IMR-90 (cell line): ENCODE measurements at regions not wholly inside any gene's neighbourhood (a gene's known extent, or its start where the extent isn't known, plus 50 kb on each side); places are given as distances from the start of the nearest gene placed in this dataset.

ENCODE experiments used
- ATAC-seq: fragments of 200-7000 bp; cut with Tn5 transposase; 2 replicates; pipeline ENCODE4 v1.9.1; 2020; ENCODE audit warnings: low read depth, mild to moderate bottlenecking, moderate library complexity
- BruUV-seq: library from RNA; stranded (reverse); fragments of 400-500 nt; replicated peaks from 2 replicates; lab custom pipeline; 2021; lab: Mats Ljungman, UMichigan
- CTCF ChIA-PET: fragments of 300-600 bp; formaldehyde crosslinking; extraction: SDS; loops from one replicate; lab custom pipeline; 2021; ENCODE audit warnings: antibody characterized with exemption; lab: Yijun Ruan, JAX
- POLR2A ChIA-PET: fragments of 300-600 bp; sonication (Branson Sonifier 250); formaldehyde crosslinking; loops from one replicate; lab custom pipeline; 2022; ENCODE audit warnings: antibody characterized with exemption; ENCODE audit not compliant: unreplicated experiment; lab: Charles Lee
- DNase-seq: peaks from one replicate; pipeline ENCODE4 v3.0.0; 2013
- H2AFZ ChIP-seq: replicated peaks from 2 replicates; pipeline ENCODE3; 2013; ENCODE audit warnings: low read length, mild to moderate bottlenecking; ENCODE audit not compliant: poor library complexity
- H2AK5ac ChIP-seq: 2 replicates; pipeline ENCODE4 v1.6.1; 2013; ENCODE audit warnings: low read depth, low read length, inconsistent platforms
- H2AK9ac ChIP-seq: replicated peaks from 2 replicates; pipeline ENCODE3; 2013; ENCODE audit warnings: mild to moderate bottlenecking, low read depth, low read length, moderate library complexity; ENCODE audit not compliant: poor library complexity
- H2BK120ac ChIP-seq: 2 replicates; pipeline ENCODE4 v1.6.1; 2013; ENCODE audit warnings: low read depth, low read length, inconsistent platforms
- H2BK15ac ChIP-seq: 3 replicates; pipeline ENCODE4 v1.6.1; 2013; ENCODE audit warnings: low read depth, low read length, inconsistent platforms
- H2BK20ac ChIP-seq: 2 replicates; pipeline ENCODE4 v1.6.1; 2013; ENCODE audit warnings: low read depth, mild to moderate bottlenecking, inconsistent platforms, low read length, moderate library complexity
- H2BK5ac ChIP-seq: 2 replicates; pipeline ENCODE4 v1.6.1; 2013; ENCODE audit warnings: mild to moderate bottlenecking, low read depth, low read length, inconsistent platforms; ENCODE audit not compliant: poor library complexity, severe bottlenecking
- H3K14ac ChIP-seq: replicated peaks from 2 replicates; pipeline ENCODE4 v1.6.1; 2013; ENCODE audit warnings: low read depth, low read length, inconsistent platforms
- H3K18ac ChIP-seq: 2 replicates; pipeline ENCODE4 v1.6.1; 2013; ENCODE audit warnings: low read depth, low read length, control low read depth
- H3K23ac ChIP-seq: 2 replicates; pipeline ENCODE4 v1.6.1; 2013; ENCODE audit warnings: low read depth, low read length, inconsistent platforms
- H3K27ac ChIP-seq: 2 replicates; pipeline ENCODE4 v1.5.1; 2013; ENCODE audit warnings: mild to moderate bottlenecking, control low read depth, low read length; ENCODE audit not compliant: insufficient read depth
- H3K27me3 ChIP-seq: 2 replicates; pipeline ENCODE4 v1.6.1; 2013; ENCODE audit warnings: low read length; ENCODE audit not compliant: control insufficient read depth, insufficient read depth
- H3K36me3 ChIP-seq: 2 replicates; pipeline ENCODE4 v1.6.1; 2013; ENCODE audit warnings: low read length, mixed read lengths; ENCODE audit not compliant: control insufficient read depth, insufficient read depth
- H3K4ac ChIP-seq: 2 replicates; pipeline ENCODE4 v1.6.1; 2013; ENCODE audit warnings: low read depth, low read length, inconsistent platforms
- H3K4me1 ChIP-seq: 2 replicates; pipeline ENCODE4 v1.6.1; 2013; ENCODE audit warnings: low read length, mixed read lengths; ENCODE audit not compliant: control insufficient read depth, insufficient read depth
- H3K4me2 ChIP-seq: 2 replicates; pipeline ENCODE4 v1.6.1; 2013; ENCODE audit warnings: low read depth, mild to moderate bottlenecking, control low read depth, low read length, moderate library complexity
- H3K4me3 ChIP-seq: 2 replicates; pipeline ENCODE4 v1.5.1; 2013; ENCODE audit warnings: low read depth, mild to moderate bottlenecking, control low read depth, low read length, moderate library complexity; ENCODE audit not compliant: insufficient read depth
- H3K56ac ChIP-seq: 2 replicates; pipeline ENCODE4 v1.6.1; 2013; ENCODE audit warnings: low read length, inconsistent platforms; ENCODE audit not compliant: insufficient read depth; ENCODE audit errors: extremely low read depth
- H3K79me1 ChIP-seq, 2 experiments: 2 replicates each; pipeline ENCODE4 v1.6.1; 2013; ENCODE audit warnings: low read length in 2 of 2, inconsistent platforms in 1 of 2, low read depth in 1 of 2
- H3K9ac ChIP-seq: 2 replicates; pipeline ENCODE4 v1.6.1; 2013; ENCODE audit warnings: low read depth, low read length, control low read depth
- H3K9me1 ChIP-seq: 2 replicates; pipeline ENCODE4 v1.6.1; 2013; ENCODE audit warnings: low read length, inconsistent platforms; ENCODE audit not compliant: insufficient read depth
- H3K9me3 ChIP-seq: 2 replicates; pipeline ENCODE4 v1.6.1; 2013; ENCODE audit warnings: low read length; ENCODE audit not compliant: control insufficient read depth, insufficient read depth
- H4K20me1 ChIP-seq: 2 replicates; pipeline ENCODE4 v1.6.1; 2013; ENCODE audit warnings: low read length, inconsistent platforms; ENCODE audit not compliant: insufficient read depth
- H4K5ac ChIP-seq: 2 replicates; pipeline ENCODE4 v1.6.1; 2013; ENCODE audit warnings: mild to moderate bottlenecking, low read depth, low read length, control low read depth
- H4K8ac ChIP-seq, 2 experiments: 2 replicates each; pipeline ENCODE4 v1.6.1; 2013; ENCODE audit warnings: low read depth in 2 of 2, low read length in 2 of 2, control low read depth in 1 of 2, inconsistent platforms in 1 of 2
- H4K91ac ChIP-seq: 2 replicates; pipeline ENCODE4 v1.6.1; 2013; ENCODE audit warnings: low read depth, low read length, inconsistent platforms; ENCODE audit not compliant: insufficient read depth
- BHLHE40 ChIP-seq: fragments of 150-350 bp; IDR thresholded peaks from 2 replicates; pipeline ENCODE4 v1.6.1; 2016; ENCODE audit warnings: mild to moderate bottlenecking, low read depth, low read length
- CEBPB ChIP-seq: IDR thresholded peaks from 2 replicates; pipeline ENCODE4 v1.6.1; 2012; ENCODE audit warnings: low read depth, low read length, improper control_type of control experiment
- CHD1 ChIP-seq: IDR thresholded peaks from 2 replicates; pipeline ENCODE4 v1.6.1; 2012; ENCODE audit warnings: low read depth, low read length, improper control_type of control experiment
- FOS ChIP-seq: fragments of 150-350 bp; IDR thresholded peaks from 2 replicates; pipeline ENCODE4 v1.6.1; 2016; ENCODE audit warnings: low read depth, low read length
- MAFK ChIP-seq: IDR thresholded peaks from 2 replicates; pipeline ENCODE4 v1.6.1; 2012; ENCODE audit warnings: low read depth, low read length, improper control_type of control experiment
- MAZ ChIP-seq: IDR thresholded peaks from 2 replicates; pipeline ENCODE4 v1.6.1; 2012; ENCODE audit warnings: low read depth, mild to moderate bottlenecking, low read length, improper control_type of control experiment, moderate library complexity, borderline replicate concordance
- MXI1 ChIP-seq: IDR thresholded peaks from 2 replicates; pipeline ENCODE4 v1.6.1; 2012; ENCODE audit warnings: low read depth, mild to moderate bottlenecking, low read length, moderate library complexity, borderline replicate concordance
- NFE2L2 ChIP-seq: fragments of 150-350 bp; IDR thresholded peaks from 2 replicates; pipeline ENCODE4 v1.6.1; 2016; ENCODE audit warnings: low read depth, mild to moderate bottlenecking, low read length
- POLR2A ChIP-seq: IDR thresholded peaks from 2 replicates; pipeline ENCODE4 v1.6.1; 2012; ENCODE audit warnings: mild to moderate bottlenecking, low read depth, low read length
- RAD21 ChIP-seq: IDR thresholded peaks from 2 replicates; pipeline ENCODE4 v1.6.1; 2012; ENCODE audit warnings: low read length, improper control_type of control experiment
- RCOR1 ChIP-seq: IDR thresholded peaks from 2 replicates; pipeline ENCODE4 v1.6.1; 2012; ENCODE audit warnings: mild to moderate bottlenecking, low read length, improper control_type of control experiment; ENCODE audit not compliant: insufficient replicate concordance
- RFX5 ChIP-seq: IDR thresholded peaks from 2 replicates; pipeline ENCODE4 v1.8.0; 2012; ENCODE audit warnings: low read depth, mild to moderate bottlenecking, low read length, moderate library complexity
- SMC3 ChIP-seq: fragments of 150-350 bp; IDR thresholded peaks from 2 replicates; pipeline ENCODE4 v1.6.1; 2016; ENCODE audit warnings: low read depth, mild to moderate bottlenecking, antibody characterized with exemption, low read length, moderate library complexity
- WGBS, 2 experiments: methylation state at CpG; one replicate each; pipeline versions ENCODE4 v1.1.5 to v1.1.7; 2013; ENCODE audit warnings: missing lambda C conversion rate in 2 of 2; ENCODE audit not compliant: insufficient read length in 1 of 2; ENCODE audit errors: extremely low coverage in 2 of 2; 5-methylcytosine and 5-hydroxymethylcytosine counted together
- dilution Hi-C: fragments of 300-500 bp; cut with HindIII; formaldehyde crosslinking; loops from one replicate; pipeline ENCODE4 v1.14.3; 2018; ENCODE audit warnings: low sequenced_read_pairs; ENCODE audit not compliant: unreplicated experiment
- in situ Hi-C: fragments of 300-500 bp; cut with MboI; formaldehyde crosslinking; loops from 3 replicates; pipeline ENCODE4 v1.14.3; 2019; ENCODE audit warnings: low sequenced_read_pairs, inconsistent platforms, mixed read lengths
- intact Hi-C: fragments of 100-400 bp; cut with micrococcal nuclease; formaldehyde crosslinking; loops from 2 replicates; pipeline ENCODE4 v1.10.0; 2022
- TF ChIP-seq, protein P1 (sequence below): fragments of 150-350 bp; IDR thresholded peaks from 2 replicates; pipeline ENCODE4 v1.6.1; 2016; ENCODE audit warnings: low read depth, mild to moderate bottlenecking, low read length, moderate library complexity, borderline replicate concordance
- TF ChIP-seq, protein P2 (sequence below): conservative IDR thresholded peaks from 2 replicates; pipeline ENCODE4 v1.5.1; 2012; ENCODE audit warnings: mild to moderate bottlenecking, low read depth, low read length, improper control_type of control experiment
- TF ChIP-seq, protein P3 (sequence below): fragments of 150-350 bp; IDR thresholded peaks from 2 replicates; pipeline ENCODE4 v1.6.1; 2017; ENCODE audit warnings: mild to moderate bottlenecking, antibody characterized with exemption, low read length, low read depth

DNA sequence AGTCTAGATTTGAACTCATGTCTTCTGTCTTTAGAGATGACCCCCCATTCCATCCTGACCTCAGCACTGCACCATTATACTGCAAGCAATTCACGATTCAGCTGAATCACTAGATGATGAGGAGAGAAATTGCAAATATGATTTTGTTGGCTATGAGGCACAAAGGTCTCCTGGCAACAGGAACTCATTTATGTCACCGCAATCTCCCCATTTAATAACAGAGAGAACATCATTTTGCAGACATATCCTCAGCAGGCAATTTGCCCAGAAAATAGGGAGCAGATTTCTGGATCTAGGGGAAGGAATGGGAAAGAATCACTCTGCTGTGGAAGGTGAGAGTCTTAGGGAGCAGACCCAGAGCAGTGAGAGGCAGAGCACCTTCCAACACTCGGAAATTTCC is 303.0 kb downstream of the PAX1 start:
- no peak overlapping the region for H2AK5ac ChIP-seq
- no peaks in the 10 kb centered on the region for H3K9me1 ChIP-seq
- DNase-seq = no peak
- H2BK5ac ChIP-seq = no peak overlapping the region
- no peak overlapping the region for H2BK15ac ChIP-seq
- no peak overlapping the region for H4K91ac ChIP-seq
- H4K20me1 ChIP-seq = no peaks in the 10 kb centered on the region
- dilution Hi-C loops = no loop called here
- ChIA-PET POLR2A (no interaction called here), CTCF (no interaction called here)
- H3K9ac ChIP-seq = no peak overlapping the region
- H3K23ac ChIP-seq = no peak overlapping the region
- in situ Hi-C loops = no loop called here
- no peak overlapping the region for H4K8ac ChIP-seq
- no peak overlapping the region for H3K18ac ChIP-seq
- no peaks in the 10 kb centered on the region for H3K27me3 ChIP-seq
- H3K14ac ChIP-seq = no peak overlapping the region
- H3K27ac ChIP-seq = no peak overlapping the region
- H3K4ac ChIP-seq = no peak overlapping the region
- no peak overlapping the region for H3K4me3 ChIP-seq
- H4K5ac ChIP-seq = no peak overlapping the region
- H3K36me3 ChIP-seq = no peaks in the 10 kb centered on the region
- no peaks in the 10 kb centered on the region for H3K79me1 ChIP-seq
- no peak overlapping the region for H2AK9ac ChIP-seq
- H3K4me1 ChIP-seq = no peaks in the 10 kb centered on the region
- no TSS peak for BruUV-seq
- intact Hi-C loops = no loop called here
- no peak overlapping the region for H2AFZ ChIP-seq
- no peak for ATAC-seq
- WGBS, 2 experiments = no CpG with 5 or more reads among the region's 3 CpGs
- H3K9me3 ChIP-seq = peaks cover 9% of the 10 kb centered on the region
- TF ChIP-seq RAD21 (no peak), BHLHE40 (no peak), MXI1 (no peak), RCOR1 (no peak), RFX5 (no peak), CHD1 (no peak), CEBPB (no peak), SMC3 (no peak), NFE2L2 (no peak), MAZ (no peak), FOS (no peak), MAFK (no peak), POLR2A (no peak)
- TF ChIP-seq, protein P1, sequence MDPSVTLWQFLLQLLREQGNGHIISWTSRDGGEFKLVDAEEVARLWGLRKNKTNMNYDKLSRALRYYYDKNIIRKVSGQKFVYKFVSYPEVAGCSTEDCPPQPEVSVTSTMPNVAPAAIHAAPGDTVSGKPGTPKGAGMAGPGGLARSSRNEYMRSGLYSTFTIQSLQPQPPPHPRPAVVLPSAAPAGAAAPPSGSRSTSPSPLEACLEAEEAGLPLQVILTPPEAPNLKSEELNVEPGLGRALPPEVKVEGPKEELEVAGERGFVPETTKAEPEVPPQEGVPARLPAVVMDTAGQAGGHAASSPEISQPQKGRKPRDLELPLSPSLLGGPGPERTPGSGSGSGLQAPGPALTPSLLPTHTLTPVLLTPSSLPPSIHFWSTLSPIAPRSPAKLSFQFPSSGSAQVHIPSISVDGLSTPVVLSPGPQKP = no peak
- TF ChIP-seq, protein P2, sequence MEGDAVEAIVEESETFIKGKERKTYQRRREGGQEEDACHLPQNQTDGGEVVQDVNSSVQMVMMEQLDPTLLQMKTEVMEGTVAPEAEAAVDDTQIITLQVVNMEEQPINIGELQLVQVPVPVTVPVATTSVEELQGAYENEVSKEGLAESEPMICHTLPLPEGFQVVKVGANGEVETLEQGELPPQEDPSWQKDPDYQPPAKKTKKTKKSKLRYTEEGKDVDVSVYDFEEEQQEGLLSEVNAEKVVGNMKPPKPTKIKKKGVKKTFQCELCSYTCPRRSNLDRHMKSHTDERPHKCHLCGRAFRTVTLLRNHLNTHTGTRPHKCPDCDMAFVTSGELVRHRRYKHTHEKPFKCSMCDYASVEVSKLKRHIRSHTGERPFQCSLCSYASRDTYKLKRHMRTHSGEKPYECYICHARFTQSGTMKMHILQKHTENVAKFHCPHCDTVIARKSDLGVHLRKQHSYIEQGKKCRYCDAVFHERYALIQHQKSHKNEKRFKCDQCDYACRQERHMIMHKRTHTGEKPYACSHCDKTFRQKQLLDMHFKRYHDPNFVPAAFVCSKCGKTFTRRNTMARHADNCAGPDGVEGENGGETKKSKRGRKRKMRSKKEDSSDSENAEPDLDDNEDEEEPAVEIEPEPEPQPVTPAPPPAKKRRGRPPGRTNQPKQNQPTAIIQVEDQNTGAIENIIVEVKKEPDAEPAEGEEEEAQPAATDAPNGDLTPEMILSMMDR = no peak
- TF ChIP-seq, protein P3, sequence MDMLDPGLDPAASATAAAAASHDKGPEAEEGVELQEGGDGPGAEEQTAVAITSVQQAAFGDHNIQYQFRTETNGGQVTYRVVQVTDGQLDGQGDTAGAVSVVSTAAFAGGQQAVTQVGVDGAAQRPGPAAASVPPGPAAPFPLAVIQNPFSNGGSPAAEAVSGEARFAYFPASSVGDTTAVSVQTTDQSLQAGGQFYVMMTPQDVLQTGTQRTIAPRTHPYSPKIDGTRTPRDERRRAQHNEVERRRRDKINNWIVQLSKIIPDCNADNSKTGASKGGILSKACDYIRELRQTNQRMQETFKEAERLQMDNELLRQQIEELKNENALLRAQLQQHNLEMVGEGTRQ = no peak
- H3K56ac ChIP-seq = no peak overlapping the region
- no peak overlapping the region for H2BK20ac ChIP-seq
- no peak overlapping the region for H2BK120ac ChIP-seq
- H3K4me2 ChIP-seq = no peak overlapping the region
